Hepatocyte (in vitro differentiated cells): ENCODE measurements at regions not wholly inside any gene's neighbourhood (a gene's known extent, or its start where the extent isn't known, plus 50 kb on each side); places are given as distances from the start of the nearest gene placed in this dataset.

Source experiments
- CTCF ChIP-seq: fragments of 200-600 bp; sonication (generic); IDR thresholded peaks from 2 replicates; pipeline ENCODE4 v1.5.1; 2016; ENCODE audit warnings: antibody characterized with exemption, mild to moderate bottlenecking; ENCODE audit not compliant: poor library complexity
- EZH2 ChIP-seq: fragments of 200-600 bp; sonication (generic); IDR thresholded peaks from 2 replicates; pipeline ENCODE4 v1.6.1; 2016; ENCODE audit warnings: antibody characterized with exemption, mild to moderate bottlenecking, borderline replicate concordance

DNA sequence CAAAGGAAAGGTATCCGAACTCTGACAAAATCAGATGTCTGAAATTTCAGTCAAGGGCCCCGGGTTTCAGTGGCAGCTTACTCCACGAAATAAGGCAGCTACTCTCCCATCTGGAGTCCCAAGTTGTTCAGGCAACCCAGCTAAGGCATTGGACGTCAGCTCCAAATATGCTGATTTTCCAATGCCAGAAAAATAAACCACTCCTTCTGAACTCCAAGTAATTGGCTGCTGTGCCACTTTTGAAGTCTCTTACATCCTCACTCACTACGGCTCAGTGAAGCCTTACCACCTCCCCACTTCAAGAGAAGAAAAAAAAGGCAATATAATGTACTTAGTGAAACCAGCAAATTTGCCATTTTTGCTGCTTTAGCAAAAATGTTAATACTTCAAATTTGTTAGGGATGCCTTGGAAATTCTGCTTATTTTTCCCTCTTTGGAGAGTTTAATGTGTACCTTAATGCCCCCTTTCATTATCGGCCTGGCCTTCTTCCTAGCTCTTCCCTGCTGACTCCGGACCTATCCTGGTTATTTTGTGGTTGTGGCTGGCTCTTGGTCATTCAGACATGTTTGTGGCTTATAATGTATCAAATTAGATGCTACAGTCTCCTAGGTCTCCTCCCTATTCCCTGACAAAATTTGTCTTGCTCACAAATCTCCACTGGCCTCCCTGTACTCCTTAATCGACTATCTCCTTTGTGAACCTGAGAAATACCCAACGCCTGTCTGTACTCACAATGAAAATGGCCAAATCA, 589.2 kb upstream of the ZEB2 start:
- TF ChIP-seq CTCF, result no peak
- TF ChIP-seq EZH2, result no peak
